IMR-90 (cell line): ENCODE measurements at regions not wholly inside any gene's neighbourhood (a gene's known extent, or its start where the extent isn't known, plus 50 kb on each side); places are given as distances from the start of the nearest gene placed in this dataset.
A peak's percentile ranks its signal among the peaks of the same experiment; 100 is the strongest.

Source experiments
- ATAC-seq: fragments of 200-7000 bp; cut with Tn5 transposase; 2 replicates; pipeline ENCODE4 v1.9.1; 2020; ENCODE audit warnings: low read depth, mild to moderate bottlenecking, moderate library complexity
- BruUV-seq: library from RNA; stranded (reverse); fragments of 400-500 nt; replicated peaks from 2 replicates; lab custom pipeline; 2021; lab: Mats Ljungman, UMichigan
- CTCF ChIA-PET: fragments of 300-600 bp; formaldehyde crosslinking; extraction: SDS; loops from one replicate; lab custom pipeline; 2021; ENCODE audit warnings: antibody characterized with exemption; lab: Yijun Ruan, JAX
- POLR2A ChIA-PET: fragments of 300-600 bp; sonication (Branson Sonifier 250); formaldehyde crosslinking; loops from one replicate; lab custom pipeline; 2022; ENCODE audit warnings: antibody characterized with exemption; ENCODE audit not compliant: unreplicated experiment; lab: Charles Lee
- DNase-seq: peaks from one replicate; pipeline ENCODE4 v3.0.0; 2013
- H2AFZ ChIP-seq: replicated peaks from 2 replicates; pipeline ENCODE3; 2013; ENCODE audit warnings: low read length, mild to moderate bottlenecking; ENCODE audit not compliant: poor library complexity
- H2AK5ac ChIP-seq: 2 replicates; pipeline ENCODE4 v1.6.1; 2013; ENCODE audit warnings: low read depth, low read length, inconsistent platforms
- H2AK9ac ChIP-seq: replicated peaks from 2 replicates; pipeline ENCODE3; 2013; ENCODE audit warnings: mild to moderate bottlenecking, low read depth, low read length, moderate library complexity; ENCODE audit not compliant: poor library complexity
- H2BK120ac ChIP-seq: 2 replicates; pipeline ENCODE4 v1.6.1; 2013; ENCODE audit warnings: low read depth, low read length, inconsistent platforms
- H2BK15ac ChIP-seq: 3 replicates; pipeline ENCODE4 v1.6.1; 2013; ENCODE audit warnings: low read depth, low read length, inconsistent platforms
- H2BK20ac ChIP-seq: 2 replicates; pipeline ENCODE4 v1.6.1; 2013; ENCODE audit warnings: low read depth, mild to moderate bottlenecking, inconsistent platforms, low read length, moderate library complexity
- H2BK5ac ChIP-seq: 2 replicates; pipeline ENCODE4 v1.6.1; 2013; ENCODE audit warnings: mild to moderate bottlenecking, low read depth, low read length, inconsistent platforms; ENCODE audit not compliant: poor library complexity, severe bottlenecking
- H3K14ac ChIP-seq: replicated peaks from 2 replicates; pipeline ENCODE4 v1.6.1; 2013; ENCODE audit warnings: low read depth, low read length, inconsistent platforms
- H3K18ac ChIP-seq: 2 replicates; pipeline ENCODE4 v1.6.1; 2013; ENCODE audit warnings: low read depth, low read length, control low read depth
- H3K23ac ChIP-seq: 2 replicates; pipeline ENCODE4 v1.6.1; 2013; ENCODE audit warnings: low read depth, low read length, inconsistent platforms
- H3K27ac ChIP-seq: 2 replicates; pipeline ENCODE4 v1.5.1; 2013; ENCODE audit warnings: mild to moderate bottlenecking, control low read depth, low read length; ENCODE audit not compliant: insufficient read depth
- H3K27me3 ChIP-seq: 2 replicates; pipeline ENCODE4 v1.6.1; 2013; ENCODE audit warnings: low read length; ENCODE audit not compliant: control insufficient read depth, insufficient read depth
- H3K36me3 ChIP-seq: 2 replicates; pipeline ENCODE4 v1.6.1; 2013; ENCODE audit warnings: low read length, mixed read lengths; ENCODE audit not compliant: control insufficient read depth, insufficient read depth
- H3K4ac ChIP-seq: 2 replicates; pipeline ENCODE4 v1.6.1; 2013; ENCODE audit warnings: low read depth, low read length, inconsistent platforms
- H3K4me1 ChIP-seq: 2 replicates; pipeline ENCODE4 v1.6.1; 2013; ENCODE audit warnings: low read length, mixed read lengths; ENCODE audit not compliant: control insufficient read depth, insufficient read depth
- H3K4me2 ChIP-seq: 2 replicates; pipeline ENCODE4 v1.6.1; 2013; ENCODE audit warnings: low read depth, mild to moderate bottlenecking, control low read depth, low read length, moderate library complexity
- H3K4me3 ChIP-seq: 2 replicates; pipeline ENCODE4 v1.5.1; 2013; ENCODE audit warnings: low read depth, mild to moderate bottlenecking, control low read depth, low read length, moderate library complexity; ENCODE audit not compliant: insufficient read depth
- H3K56ac ChIP-seq: 2 replicates; pipeline ENCODE4 v1.6.1; 2013; ENCODE audit warnings: low read length, inconsistent platforms; ENCODE audit not compliant: insufficient read depth; ENCODE audit errors: extremely low read depth
- H3K79me1 ChIP-seq, 2 experiments: 2 replicates each; pipeline ENCODE4 v1.6.1; 2013; ENCODE audit warnings: low read length in 2 of 2, inconsistent platforms in 1 of 2, low read depth in 1 of 2
- H3K9ac ChIP-seq: 2 replicates; pipeline ENCODE4 v1.6.1; 2013; ENCODE audit warnings: low read depth, low read length, control low read depth
- H3K9me1 ChIP-seq: 2 replicates; pipeline ENCODE4 v1.6.1; 2013; ENCODE audit warnings: low read length, inconsistent platforms; ENCODE audit not compliant: insufficient read depth
- H3K9me3 ChIP-seq: 2 replicates; pipeline ENCODE4 v1.6.1; 2013; ENCODE audit warnings: low read length; ENCODE audit not compliant: control insufficient read depth, insufficient read depth
- H4K20me1 ChIP-seq: 2 replicates; pipeline ENCODE4 v1.6.1; 2013; ENCODE audit warnings: low read length, inconsistent platforms; ENCODE audit not compliant: insufficient read depth
- H4K5ac ChIP-seq: 2 replicates; pipeline ENCODE4 v1.6.1; 2013; ENCODE audit warnings: mild to moderate bottlenecking, low read depth, low read length, control low read depth
- H4K8ac ChIP-seq, 2 experiments: 2 replicates each; pipeline ENCODE4 v1.6.1; 2013; ENCODE audit warnings: low read depth in 2 of 2, low read length in 2 of 2, control low read depth in 1 of 2, inconsistent platforms in 1 of 2
- H4K91ac ChIP-seq: 2 replicates; pipeline ENCODE4 v1.6.1; 2013; ENCODE audit warnings: low read depth, low read length, inconsistent platforms; ENCODE audit not compliant: insufficient read depth
- BHLHE40 ChIP-seq: fragments of 150-350 bp; IDR thresholded peaks from 2 replicates; pipeline ENCODE4 v1.6.1; 2016; ENCODE audit warnings: mild to moderate bottlenecking, low read depth, low read length
- CEBPB ChIP-seq: IDR thresholded peaks from 2 replicates; pipeline ENCODE4 v1.6.1; 2012; ENCODE audit warnings: low read depth, low read length, improper control_type of control experiment
- CHD1 ChIP-seq: IDR thresholded peaks from 2 replicates; pipeline ENCODE4 v1.6.1; 2012; ENCODE audit warnings: low read depth, low read length, improper control_type of control experiment
- FOS ChIP-seq: fragments of 150-350 bp; IDR thresholded peaks from 2 replicates; pipeline ENCODE4 v1.6.1; 2016; ENCODE audit warnings: low read depth, low read length
- MAFK ChIP-seq: IDR thresholded peaks from 2 replicates; pipeline ENCODE4 v1.6.1; 2012; ENCODE audit warnings: low read depth, low read length, improper control_type of control experiment
- MAZ ChIP-seq: IDR thresholded peaks from 2 replicates; pipeline ENCODE4 v1.6.1; 2012; ENCODE audit warnings: low read depth, mild to moderate bottlenecking, low read length, improper control_type of control experiment, moderate library complexity, borderline replicate concordance
- MXI1 ChIP-seq: IDR thresholded peaks from 2 replicates; pipeline ENCODE4 v1.6.1; 2012; ENCODE audit warnings: low read depth, mild to moderate bottlenecking, low read length, moderate library complexity, borderline replicate concordance
- NFE2L2 ChIP-seq: fragments of 150-350 bp; IDR thresholded peaks from 2 replicates; pipeline ENCODE4 v1.6.1; 2016; ENCODE audit warnings: low read depth, mild to moderate bottlenecking, low read length
- POLR2A ChIP-seq: IDR thresholded peaks from 2 replicates; pipeline ENCODE4 v1.6.1; 2012; ENCODE audit warnings: mild to moderate bottlenecking, low read depth, low read length
- RAD21 ChIP-seq: IDR thresholded peaks from 2 replicates; pipeline ENCODE4 v1.6.1; 2012; ENCODE audit warnings: low read length, improper control_type of control experiment
- RCOR1 ChIP-seq: IDR thresholded peaks from 2 replicates; pipeline ENCODE4 v1.6.1; 2012; ENCODE audit warnings: mild to moderate bottlenecking, low read length, improper control_type of control experiment; ENCODE audit not compliant: insufficient replicate concordance
- RFX5 ChIP-seq: IDR thresholded peaks from 2 replicates; pipeline ENCODE4 v1.8.0; 2012; ENCODE audit warnings: low read depth, mild to moderate bottlenecking, low read length, moderate library complexity
- SMC3 ChIP-seq: fragments of 150-350 bp; IDR thresholded peaks from 2 replicates; pipeline ENCODE4 v1.6.1; 2016; ENCODE audit warnings: low read depth, mild to moderate bottlenecking, antibody characterized with exemption, low read length, moderate library complexity
- USF2 ChIP-seq: fragments of 150-350 bp; IDR thresholded peaks from 2 replicates; pipeline ENCODE4 v1.6.1; 2017; ENCODE audit warnings: mild to moderate bottlenecking, antibody characterized with exemption, low read length, low read depth
- WGBS, 2 experiments: methylation state at CpG; one replicate each; pipeline versions ENCODE4 v1.1.5 to v1.1.7; 2013; ENCODE audit warnings: missing lambda C conversion rate in 2 of 2; ENCODE audit not compliant: insufficient read length in 1 of 2; ENCODE audit errors: extremely low coverage in 2 of 2; 5-methylcytosine and 5-hydroxymethylcytosine counted together
- dilution Hi-C: fragments of 300-500 bp; cut with HindIII; formaldehyde crosslinking; loops from one replicate; pipeline ENCODE4 v1.14.3; 2018; ENCODE audit warnings: low sequenced_read_pairs; ENCODE audit not compliant: unreplicated experiment
- in situ Hi-C: fragments of 300-500 bp; cut with MboI; formaldehyde crosslinking; loops from 3 replicates; pipeline ENCODE4 v1.14.3; 2019; ENCODE audit warnings: low sequenced_read_pairs, inconsistent platforms, mixed read lengths
- intact Hi-C: fragments of 100-400 bp; cut with micrococcal nuclease; formaldehyde crosslinking; loops from 2 replicates; pipeline ENCODE4 v1.10.0; 2022
- TF ChIP-seq, protein P1 (sequence below): conservative IDR thresholded peaks from 2 replicates; pipeline ENCODE4 v1.5.1; 2012; ENCODE audit warnings: mild to moderate bottlenecking, low read depth, low read length, improper control_type of control experiment
- TF ChIP-seq, protein P2 (sequence below): fragments of 150-350 bp; IDR thresholded peaks from 2 replicates; pipeline ENCODE4 v1.6.1; 2016; ENCODE audit warnings: low read depth, mild to moderate bottlenecking, low read length, moderate library complexity, borderline replicate concordance

GRCh38 chr2:150046810-150047209, 440.7 kb downstream of the RND3 start:
- H3K36me3 ChIP-seq = no peaks in the 10 kb centered on the region
- ATAC-seq (no peak), DNase-seq (no peak)
- H3K79me1 ChIP-seq = no peaks in the 10 kb centered on the region
- H2BK20ac ChIP-seq = peak overlapping the region; percentile 80
- H3K56ac ChIP-seq = no peak overlapping the region
- dilution Hi-C loops = no loop called here
- H3K27me3 ChIP-seq = no peaks in the 10 kb centered on the region
- 0 out of 3 replicates have a peak overlapping the region, but pooled peaks have one; percentile 51 for H2BK15ac ChIP-seq
- peak overlapping the region; percentile 45 for H2BK120ac ChIP-seq
- CTCF ChIA-PET = interaction anchor here (0.8 kb wide), 1 partner anchor 85 kb away, joined by 3 read pairs; no protein-coding TSS in a partner anchor
- no TSS peak for BruUV-seq
- H3K9ac ChIP-seq = no peak overlapping the region
- no CpG with 5 or more reads among the region's 4 CpGs for WGBS, 2 experiments
- H3K4me2 ChIP-seq = peak overlapping the region; percentile 34; the same call in 1 of the 2 replicates
- no peak overlapping the region for H3K18ac ChIP-seq
- no peak for TF ChIP-seq MAZ
- TF ChIP-seq POLR2A = no peak
- no peak for TF ChIP-seq USF2
- TF ChIP-seq FOS = no peak
- TF ChIP-seq CHD1 = no peak
- no peak for TF ChIP-seq CEBPB
- TF ChIP-seq, protein P1, sequence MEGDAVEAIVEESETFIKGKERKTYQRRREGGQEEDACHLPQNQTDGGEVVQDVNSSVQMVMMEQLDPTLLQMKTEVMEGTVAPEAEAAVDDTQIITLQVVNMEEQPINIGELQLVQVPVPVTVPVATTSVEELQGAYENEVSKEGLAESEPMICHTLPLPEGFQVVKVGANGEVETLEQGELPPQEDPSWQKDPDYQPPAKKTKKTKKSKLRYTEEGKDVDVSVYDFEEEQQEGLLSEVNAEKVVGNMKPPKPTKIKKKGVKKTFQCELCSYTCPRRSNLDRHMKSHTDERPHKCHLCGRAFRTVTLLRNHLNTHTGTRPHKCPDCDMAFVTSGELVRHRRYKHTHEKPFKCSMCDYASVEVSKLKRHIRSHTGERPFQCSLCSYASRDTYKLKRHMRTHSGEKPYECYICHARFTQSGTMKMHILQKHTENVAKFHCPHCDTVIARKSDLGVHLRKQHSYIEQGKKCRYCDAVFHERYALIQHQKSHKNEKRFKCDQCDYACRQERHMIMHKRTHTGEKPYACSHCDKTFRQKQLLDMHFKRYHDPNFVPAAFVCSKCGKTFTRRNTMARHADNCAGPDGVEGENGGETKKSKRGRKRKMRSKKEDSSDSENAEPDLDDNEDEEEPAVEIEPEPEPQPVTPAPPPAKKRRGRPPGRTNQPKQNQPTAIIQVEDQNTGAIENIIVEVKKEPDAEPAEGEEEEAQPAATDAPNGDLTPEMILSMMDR = no peak
- no peak for TF ChIP-seq SMC3
- TF ChIP-seq, protein P2, sequence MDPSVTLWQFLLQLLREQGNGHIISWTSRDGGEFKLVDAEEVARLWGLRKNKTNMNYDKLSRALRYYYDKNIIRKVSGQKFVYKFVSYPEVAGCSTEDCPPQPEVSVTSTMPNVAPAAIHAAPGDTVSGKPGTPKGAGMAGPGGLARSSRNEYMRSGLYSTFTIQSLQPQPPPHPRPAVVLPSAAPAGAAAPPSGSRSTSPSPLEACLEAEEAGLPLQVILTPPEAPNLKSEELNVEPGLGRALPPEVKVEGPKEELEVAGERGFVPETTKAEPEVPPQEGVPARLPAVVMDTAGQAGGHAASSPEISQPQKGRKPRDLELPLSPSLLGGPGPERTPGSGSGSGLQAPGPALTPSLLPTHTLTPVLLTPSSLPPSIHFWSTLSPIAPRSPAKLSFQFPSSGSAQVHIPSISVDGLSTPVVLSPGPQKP = no peak
- no peak for TF ChIP-seq RCOR1
- TF ChIP-seq RFX5 = no peak
- TF ChIP-seq MXI1 = no peak
- TF ChIP-seq RAD21 = no peak
- no peak for TF ChIP-seq BHLHE40
- no peak for TF ChIP-seq NFE2L2
- no peak for TF ChIP-seq MAFK
- H2BK5ac ChIP-seq = peak overlapping the region; percentile 18
- peak overlapping the region; percentile 12; the same call in 1 of the 2 replicates for H4K91ac ChIP-seq
- in situ Hi-C loops = no loop called here
- H3K23ac ChIP-seq = no peak overlapping the region
- no peak overlapping the region for H3K4me3 ChIP-seq
- H3K9me3 ChIP-seq = no peaks in the 10 kb centered on the region
- no peak overlapping the region for H3K27ac ChIP-seq
- H4K8ac ChIP-seq = peak overlapping the region in 1 of 2 experiments; percentile 42; a peak in 1 of 4 replicates
- intact Hi-C loops = loop anchor here (10.0 kb wide), 1 partner anchor 418 kb away; no protein-coding TSS in a partner anchor
- H4K20me1 ChIP-seq = no peaks in the 10 kb centered on the region
- H2AK5ac ChIP-seq = no peak overlapping the region
- H2AK9ac ChIP-seq = peak overlapping the region; percentile 18
- peaks cover 6% of the 10 kb centered on the region; the same call in 1 of the 2 replicates for H3K4me1 ChIP-seq
- H3K9me1 ChIP-seq = peaks cover 3% of the 10 kb centered on the region; the same call in 1 of the 2 replicates
- no peak overlapping the region for H4K5ac ChIP-seq
- H3K14ac ChIP-seq = peak overlapping the region; percentile 64
- H2AFZ ChIP-seq = peak overlapping the region; percentile 62
- POLR2A ChIA-PET = no interaction called here
- H3K4ac ChIP-seq = peak overlapping the region; percentile 50; the same call in 1 of the 2 replicates
